ENCODE measurements at regions not wholly inside any gene's neighbourhood (a gene's known extent, or its start where the extent isn't known, plus 50 kb on each side); places are given as distances from the start of the nearest gene placed in this dataset.
A peak's percentile ranks its signal among the peaks of the same experiment; 100 is the strongest.

- no peak for DNase-seq
These were observed 134.8 kb downstream of the ASB7 start for GRCh38 chr15:100737214-100737613.

- DNase-seq: no peak
These were observed 136.2 kb downstream of the ASB7 start for GRCh38 chr15:100738614-100739013.

GRCh38 chr15:100740138-100740537, 137.7 kb downstream of the ASB7 start:
- no peak for DNase-seq

- no peak for DNase-seq
These were observed 128.0 kb upstream of the ALDH1A3 start for GRCh38 chr15:100751585-100751984.

GRCh38 chr15:100753503-100753902, 126.1 kb upstream of the ALDH1A3 start:
- no peak for DNase-seq

- no peak for DNase-seq
These were observed 122.0 kb upstream of the ALDH1A3 start for GRCh38 chr15:100757661-100758060.

- no peak for DNase-seq
These were observed 121.1 kb upstream of the ALDH1A3 start for GRCh38 chr15:100758555-100758954.

GRCh38 chr15:100759106-100759505, 120.5 kb upstream of the ALDH1A3 start:
- DNase-seq: no peak

GRCh38 chr15:100759698-100760356, 119.8 kb upstream of the ALDH1A3 start:
- DNase-seq: no peak

- DNase-seq: no peak
These were observed 119.2 kb upstream of the ALDH1A3 start for GRCh38 chr15:100760357-100760903.

GRCh38 chr15:100761290-100761935, 118.2 kb upstream of the ALDH1A3 start:
- DNase-seq: no peak

- DNase-seq: no peak
These were observed 117.3 kb upstream of the ALDH1A3 start for GRCh38 chr15:100762289-100762688.

GRCh38 chr15:100762913-100763834, 116.5 kb upstream of the ALDH1A3 start:
- DNase-seq: no peak

- no peak for DNase-seq
These were observed 115.5 kb upstream of the ALDH1A3 start for GRCh38 chr15:100763835-100764750.

- peak; percentile 17 for DNase-seq
These were observed 114.7 kb upstream of the ALDH1A3 start for GRCh38 chr15:100764778-100765466.

- no peak for DNase-seq
These were observed 114.0 kb upstream of the ALDH1A3 start for GRCh38 chr15:100765467-100766241.

GRCh38 chr15:100766243-100767000, 113.2 kb upstream of the ALDH1A3 start:
- no peak for DNase-seq

- DNase-seq: no peak
These were observed 112.4 kb upstream of the ALDH1A3 start for GRCh38 chr15:100767001-100767825.

- no peak for DNase-seq
These were observed 111.1 kb upstream of the ALDH1A3 start for GRCh38 chr15:100768501-100768931.

Measured in NCI-H2081 treated with DMSO at 0.1 percent for 48 hours (cell line).